ENCODE measurements at regions not wholly inside any gene's neighbourhood (a gene's known extent, or its start where the extent isn't known, plus 50 kb on each side); places are given as distances from the start of the nearest gene placed in this dataset.

DNA sequence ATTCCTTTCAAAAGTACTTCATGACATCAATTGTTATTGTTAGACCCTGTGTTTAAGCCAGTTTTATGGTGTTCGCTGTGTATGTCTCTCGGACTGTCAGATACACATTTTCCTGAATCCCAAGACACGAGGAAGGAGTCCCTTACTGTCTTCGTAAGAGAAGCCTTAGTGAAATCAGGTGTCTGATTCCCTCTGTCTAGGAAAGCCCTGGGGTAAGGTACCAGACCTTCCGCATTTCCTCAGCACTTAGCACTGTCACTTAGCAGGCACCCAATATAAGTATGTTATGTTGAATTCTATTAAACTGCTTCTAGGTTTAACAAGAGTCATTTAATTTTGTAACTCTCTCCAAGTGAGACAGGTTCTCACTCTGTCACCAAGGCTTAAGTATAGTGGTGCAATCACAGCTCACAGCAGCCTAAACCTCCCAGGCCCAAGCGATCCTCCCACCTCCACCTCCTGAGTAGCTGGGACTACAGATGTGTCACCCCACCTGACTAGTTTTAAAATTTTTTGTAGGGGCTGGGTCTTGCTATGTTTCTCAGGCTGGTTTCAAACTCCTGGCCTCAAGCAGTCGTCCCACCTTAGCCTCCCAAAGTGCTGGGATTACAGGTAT lies 111.0 kb downstream of the BBS10 start:
- Mint-ChIP-seq H3K4me1 (no peaks in the 10 kb centered on the region), H3K27me3 (no peaks in the 10 kb centered on the region), H3K9me3 (ENCODE audit: insufficient read depth) (no peaks in the 10 kb centered on the region), H3K4me3 (no peak overlapping the region), H3K27ac (no peak overlapping the region)
- DNase-seq (no peak), ATAC-seq (ENCODE audit: low read depth) (no peak)
- H3K27ac ChIP-seq (ENCODE audit: low read length in 2 of 2) = no peak overlapping the region
- no peaks in the 10 kb centered on the region for H3K9me3 ChIP-seq (ENCODE audit: control extremely low read depth in 1 of 3, control insufficient read depth in 2 of 3, insufficient read depth in 1 of 3, low read length in 2 of 3)
- H3K4me3 ChIP-seq (ENCODE audit: control extremely low read depth in 1 of 5, extremely low read depth in 1 of 5, insufficient read depth in 1 of 5, low read depth in 2 of 5, low read length in 4 of 5) = no peak overlapping the region
- H3K79me2 ChIP-seq (ENCODE audit: control insufficient read depth, insufficient read depth, low read length) = no peaks in the 10 kb centered on the region
- H3K4me2 ChIP-seq (replicated peaks; ENCODE audit: low read depth, low read length, poor library complexity, severe bottlenecking) = no peak overlapping the region
- TF ChIP-seq EZH2 (IDR thresholded peaks at IDR 0.05; ENCODE audit: borderline replicate concordance, insufficient read depth, low read depth, low read length, poor library complexity, severe bottlenecking) = no peak
- TF ChIP-seq, protein P1, sequence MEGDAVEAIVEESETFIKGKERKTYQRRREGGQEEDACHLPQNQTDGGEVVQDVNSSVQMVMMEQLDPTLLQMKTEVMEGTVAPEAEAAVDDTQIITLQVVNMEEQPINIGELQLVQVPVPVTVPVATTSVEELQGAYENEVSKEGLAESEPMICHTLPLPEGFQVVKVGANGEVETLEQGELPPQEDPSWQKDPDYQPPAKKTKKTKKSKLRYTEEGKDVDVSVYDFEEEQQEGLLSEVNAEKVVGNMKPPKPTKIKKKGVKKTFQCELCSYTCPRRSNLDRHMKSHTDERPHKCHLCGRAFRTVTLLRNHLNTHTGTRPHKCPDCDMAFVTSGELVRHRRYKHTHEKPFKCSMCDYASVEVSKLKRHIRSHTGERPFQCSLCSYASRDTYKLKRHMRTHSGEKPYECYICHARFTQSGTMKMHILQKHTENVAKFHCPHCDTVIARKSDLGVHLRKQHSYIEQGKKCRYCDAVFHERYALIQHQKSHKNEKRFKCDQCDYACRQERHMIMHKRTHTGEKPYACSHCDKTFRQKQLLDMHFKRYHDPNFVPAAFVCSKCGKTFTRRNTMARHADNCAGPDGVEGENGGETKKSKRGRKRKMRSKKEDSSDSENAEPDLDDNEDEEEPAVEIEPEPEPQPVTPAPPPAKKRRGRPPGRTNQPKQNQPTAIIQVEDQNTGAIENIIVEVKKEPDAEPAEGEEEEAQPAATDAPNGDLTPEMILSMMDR (IDR thresholded peaks at IDR 0.05) = no peak
- no peaks in the 10 kb centered on the region for H4K20me1 ChIP-seq (ENCODE audit: control insufficient read depth, insufficient read depth, low read length, poor library complexity, severe bottlenecking)
- CTCF ChIA-PET = no interaction called here
- no peak overlapping the region for H2AFZ ChIP-seq (ENCODE audit: insufficient read depth, low read depth, low read length, poor library complexity, severe bottlenecking)
- intact Hi-C loops (cut with micrococcal nuclease) = no loop called here
- no peaks in the 10 kb centered on the region for H3K4me1 ChIP-seq (ENCODE audit: control insufficient read depth in 2 of 2, insufficient read depth in 2 of 2, low read length in 2 of 2)
- H3K36me3 ChIP-seq (replicated peaks in 1 of 2; ENCODE audit: control extremely low read depth in 1 of 2, control insufficient read depth in 1 of 2, extremely low read depth in 1 of 2, insufficient read depth in 2 of 2, low read length in 1 of 2) = no peaks in the 10 kb centered on the region
- H3K27me3 ChIP-seq (replicated peaks in 1 of 4; ENCODE audit: control extremely low read depth in 1 of 4, control insufficient read depth in 3 of 4, insufficient read depth in 4 of 4, low read length in 3 of 4) = no peaks in the 10 kb centered on the region
- POLR2A ChIA-PET = no interaction called here
- 100% methylated on average over 4 of the region's 7 CpGs for WGBS (ENCODE audit: insufficient coverage)
- H3K9ac ChIP-seq (ENCODE audit: low read length) = no peak overlapping the region

DNA sequence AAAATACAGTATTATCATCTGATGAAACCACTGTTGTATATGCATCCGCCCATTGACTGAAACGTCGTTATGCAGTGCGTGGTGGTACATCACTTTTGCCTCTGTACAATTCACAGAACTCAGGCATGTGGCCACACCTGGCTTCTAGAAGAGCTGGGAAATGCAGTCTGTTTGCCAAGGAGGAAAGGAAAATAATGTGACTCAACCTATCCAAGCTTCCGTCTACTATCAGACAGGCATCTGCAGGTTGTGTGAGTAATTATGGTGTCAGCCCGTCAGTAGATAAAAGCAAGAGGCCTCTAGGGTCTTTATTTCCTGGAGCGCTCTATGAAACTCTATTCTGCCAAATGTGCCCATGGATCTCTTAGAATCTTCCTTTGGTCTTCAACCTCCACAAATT lies 111.6 kb downstream of the BBS10 start:
- ATAC-seq (ENCODE audit: low read depth) (no peak), DNase-seq (no peak)
- no peaks in the 10 kb centered on the region for H3K9me3 Mint-ChIP-seq (ENCODE audit: insufficient read depth)
- H3K36me3 ChIP-seq (replicated peaks in 1 of 2; ENCODE audit: control extremely low read depth in 1 of 2, control insufficient read depth in 1 of 2, extremely low read depth in 1 of 2, insufficient read depth in 2 of 2, low read length in 1 of 2) = no peaks in the 10 kb centered on the region
- no peak overlapping the region for H3K4me3 Mint-ChIP-seq
- H3K27ac ChIP-seq (ENCODE audit: low read length in 2 of 2) = no peak overlapping the region
- no peak overlapping the region for H2AFZ ChIP-seq (ENCODE audit: insufficient read depth, low read depth, low read length, poor library complexity, severe bottlenecking)
- CTCF ChIA-PET = no interaction called here
- peaks cover 0 to 5% (median 0%) of the 10 kb centered on the region in 3 donors for H3K9me3 ChIP-seq (ENCODE audit: control extremely low read depth in 1 of 3, control insufficient read depth in 2 of 3, insufficient read depth in 1 of 3, low read length in 2 of 3)
- H3K4me2 ChIP-seq (replicated peaks; ENCODE audit: low read depth, low read length, poor library complexity, severe bottlenecking) = no peak overlapping the region
- H3K79me2 ChIP-seq (ENCODE audit: control insufficient read depth, insufficient read depth, low read length) = no peaks in the 10 kb centered on the region
- no peak overlapping the region for H3K27ac Mint-ChIP-seq
- no peaks in the 10 kb centered on the region for H3K27me3 ChIP-seq (replicated peaks in 1 of 4; ENCODE audit: control extremely low read depth in 1 of 4, control insufficient read depth in 3 of 4, insufficient read depth in 4 of 4, low read length in 3 of 4)
- no CpG with 5 or more reads among the region's 7 CpGs for WGBS (ENCODE audit: insufficient coverage)
- no peaks in the 10 kb centered on the region for H3K27me3 Mint-ChIP-seq
- intact Hi-C loops (cut with micrococcal nuclease) = no loop called here
- H4K20me1 ChIP-seq (ENCODE audit: control insufficient read depth, insufficient read depth, low read length, poor library complexity, severe bottlenecking) = no peaks in the 10 kb centered on the region
- POLR2A ChIA-PET = no interaction called here
- no peak overlapping the region for H3K4me3 ChIP-seq (ENCODE audit: control extremely low read depth in 1 of 5, extremely low read depth in 1 of 5, insufficient read depth in 1 of 5, low read depth in 2 of 5, low read length in 4 of 5)
- H3K4me1 Mint-ChIP-seq = no peaks in the 10 kb centered on the region
- TF ChIP-seq, protein P1 (IDR thresholded peaks at IDR 0.05) = no peak
- TF ChIP-seq EZH2 (IDR thresholded peaks at IDR 0.05; ENCODE audit: borderline replicate concordance, insufficient read depth, low read depth, low read length, poor library complexity, severe bottlenecking) = no peak
- H3K9ac ChIP-seq (ENCODE audit: low read length) = no peak overlapping the region
- H3K4me1 ChIP-seq (ENCODE audit: control insufficient read depth in 2 of 2, insufficient read depth in 2 of 2, low read length in 2 of 2) = no peaks in the 10 kb centered on the region
